Kidney tubule cell (primary cell): ENCODE measurements at regions not wholly inside any gene's neighbourhood (a gene's known extent, or its start where the extent isn't known, plus 50 kb on each side); places are given as distances from the start of the nearest gene placed in this dataset.
A peak's percentile ranks its signal among the peaks of the same experiment; 100 is the strongest.

Experiments used
- DNase-seq: peaks from one replicate; pipeline ENCODE4 v3.0.0-alpha.2; 2018; ENCODE audit warnings: low spot score

GRCh38 chr2:168375195-168375798, 80.8 kb upstream of the CERS6 start:
- DNase-seq: peak; percentile 6

GRCh38 chr2:168378960-168379669, 77.0 kb upstream of the CERS6 start:
- DNase-seq: no peak

GRCh38 chr2:168380500-168380899, 75.6 kb upstream of the CERS6 start:
- no peak for DNase-seq

- no peak for DNase-seq
Observed at GRCh38 chr2:168392024-168392423, 64.0 kb upstream of the CERS6 start.

- no peak for DNase-seq
Observed at GRCh38 chr2:168392797-168393196, 63.3 kb upstream of the CERS6 start.

- DNase-seq: no peak
Observed at GRCh38 chr2:168394262-168394661, 61.8 kb upstream of the CERS6 start.

- no peak for DNase-seq
Observed at GRCh38 chr2:168396131-168396530, 59.9 kb upstream of the CERS6 start.

- DNase-seq: no peak
Observed at GRCh38 chr2:168397629-168398028, 58.4 kb upstream of the CERS6 start.

- no peak for DNase-seq
Observed at GRCh38 chr2:168401048-168401556, 55.0 kb upstream of the CERS6 start.

- no peak for DNase-seq
Observed at GRCh38 chr2:168401771-168402170, 54.3 kb upstream of the CERS6 start.

- DNase-seq: no peak
Observed at GRCh38 chr2:168402531-168402930, 53.5 kb upstream of the CERS6 start.

GRCh38 chr2:168403736-168404135, 52.3 kb upstream of the CERS6 start:
- no peak for DNase-seq

- no peak for DNase-seq
Observed at GRCh38 chr2:168404764-168405163, 51.3 kb upstream of the CERS6 start.
